ENCODE measurements at regions not wholly inside any gene's neighbourhood (a gene's known extent, or its start where the extent isn't known, plus 50 kb on each side); places are given as distances from the start of the nearest gene placed in this dataset.
"Not testable (repeated sequence)": the region's sequence is repeated elsewhere in the genome, so short reads cannot be mapped to it uniquely, and the experiment has no call there.

DNA sequence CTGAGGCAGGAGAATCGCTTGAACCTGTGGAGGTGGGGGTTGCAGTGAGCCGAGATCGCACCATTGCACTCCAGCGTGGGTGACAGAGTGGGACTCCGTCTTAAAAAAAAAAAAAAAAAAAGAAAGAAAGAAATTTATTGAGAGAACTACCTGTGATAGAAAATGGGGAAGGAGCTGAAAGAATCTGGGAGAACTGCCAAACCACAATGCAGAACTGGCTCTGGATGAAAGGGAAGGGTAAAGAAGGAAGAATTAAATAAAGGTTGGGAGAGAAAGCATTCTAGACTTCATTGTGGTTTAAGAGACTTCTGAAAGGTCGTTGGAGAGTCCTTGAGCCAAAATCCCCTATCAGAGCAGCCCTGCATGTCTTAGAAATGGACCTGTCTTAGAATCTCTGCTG lies 567.9 kb upstream of the HTR2C start:
- intact Hi-C loops (cut with DNase I), result no loop called here
- H3K36me3 ChIP-seq (ENCODE audit: control insufficient read depth in 1 of 2, insufficient read depth in 2 of 2, low read length in 1 of 2), result no peaks in the 10 kb centered on the region
- no peak overlapping the region for H3K27ac ChIP-seq (ENCODE audit: low read depth in 1 of 2, low read length in 2 of 2)
- H3K9me3 ChIP-seq (ENCODE audit: control insufficient read depth, low read length), result no peaks in the 10 kb centered on the region
- no peak for DNase-seq
- no peaks in the 10 kb centered on the region for H3K27me3 ChIP-seq (ENCODE audit: control insufficient read depth in 1 of 2, insufficient read depth in 2 of 2, low read length in 1 of 2)
- no peaks in the 10 kb centered on the region for H3K4me1 ChIP-seq (ENCODE audit: control insufficient read depth in 1 of 2, insufficient read depth in 2 of 2, low read length in 2 of 2)
- WGBS, 2 donors, result 76 to 81% methylated on average over 6 of the region's 6 CpGs
- ATAC-seq (ENCODE audit: low FRiP score), result no peak
- H3K4me3 ChIP-seq (ENCODE audit: low read length in 2 of 2), result no peak overlapping the region

DNA sequence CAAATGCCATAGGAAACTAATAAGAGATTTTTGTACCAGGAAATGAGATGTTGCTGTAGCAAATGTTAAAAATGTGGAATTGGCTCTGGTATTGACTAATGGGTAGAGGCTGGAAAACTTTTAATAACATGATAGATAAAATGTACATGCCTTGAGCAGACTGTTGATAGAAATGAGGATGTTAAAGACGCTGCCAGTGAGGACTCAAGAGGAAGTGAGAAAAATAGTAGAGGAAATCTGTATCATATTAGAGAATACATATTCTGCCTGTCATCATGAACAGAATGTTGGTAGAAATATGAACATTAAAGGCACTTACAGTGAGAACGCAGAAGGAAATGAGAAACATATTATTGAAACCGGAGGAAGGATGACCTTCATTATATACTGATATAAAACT lies 577.2 kb upstream of the HTR2C start:
- WGBS, 2 donors, result 78 to 83% methylated on average over 3 of the region's 3 CpGs
- no peaks in the 10 kb centered on the region for H3K9me3 ChIP-seq (ENCODE audit: control insufficient read depth, low read length)
- no peaks in the 10 kb centered on the region for H3K4me1 ChIP-seq (ENCODE audit: control insufficient read depth in 1 of 2, insufficient read depth in 2 of 2, low read length in 2 of 2)
- H3K27ac ChIP-seq (ENCODE audit: low read depth in 1 of 2, low read length in 2 of 2), result no peak overlapping the region
- DNase-seq (no peak), ATAC-seq (ENCODE audit: low FRiP score) (no peak)
- H3K36me3 ChIP-seq (ENCODE audit: control insufficient read depth in 1 of 2, insufficient read depth in 2 of 2, low read length in 1 of 2), result no peaks in the 10 kb centered on the region
- no peak overlapping the region for H3K4me3 ChIP-seq (ENCODE audit: low read length in 2 of 2)
- intact Hi-C loops (cut with DNase I), result no loop called here
- H3K27me3 ChIP-seq (ENCODE audit: control insufficient read depth in 1 of 2, insufficient read depth in 2 of 2, low read length in 1 of 2), result no peaks in the 10 kb centered on the region

DNA sequence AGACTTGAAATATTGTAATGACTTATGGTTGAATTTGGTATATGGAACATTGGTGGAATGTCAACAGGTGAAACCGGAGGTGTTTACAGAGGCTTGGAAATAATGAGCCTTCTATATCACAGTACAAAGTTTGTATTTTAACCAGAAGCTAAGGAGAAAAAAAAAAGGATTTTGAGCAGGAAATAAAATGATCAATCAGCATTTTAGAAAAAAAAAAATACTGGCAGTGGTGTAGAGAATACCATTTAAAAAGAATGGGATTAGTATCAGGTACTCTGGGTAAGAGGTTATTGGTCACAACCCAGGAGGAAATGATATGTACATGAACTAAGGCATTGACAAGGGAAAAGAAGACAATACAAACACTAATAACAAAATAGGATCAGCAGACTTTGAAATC lies 587.1 kb upstream of the HTR2C start:
- intact Hi-C loops (cut with DNase I), result no loop called here
- WGBS, 2 donors, result 85 to 96% methylated on average over 1 of the region's 1 CpG

GRCh38 chrX:113991720-113992119 lies 592.2 kb upstream of the HTR2C start:
- H3K36me3 ChIP-seq (ENCODE audit: control insufficient read depth in 1 of 2, insufficient read depth in 2 of 2, low read length in 1 of 2); H3K27ac ChIP-seq (ENCODE audit: low read depth in 1 of 2, low read length in 2 of 2); H3K9me3 ChIP-seq (ENCODE audit: control insufficient read depth, low read length); intact Hi-C loops (cut with DNase I); DNase-seq; H3K4me1 ChIP-seq (ENCODE audit: control insufficient read depth in 1 of 2, insufficient read depth in 2 of 2, low read length in 2 of 2); H3K27me3 ChIP-seq (ENCODE audit: control insufficient read depth in 1 of 2, insufficient read depth in 2 of 2, low read length in 1 of 2); ATAC-seq (ENCODE audit: low FRiP score); H3K4me3 ChIP-seq (ENCODE audit: low read length in 2 of 2): not testable (repeated sequence)
- 78 to 88% methylated on average over 9 of the region's 9 CpGs for WGBS, 2 donors

More for the DNA sequence above, 587.1 kb upstream of the HTR2C start:
- no peaks in the 10 kb centered on the region for H3K36me3 ChIP-seq (ENCODE audit: control insufficient read depth in 1 of 2, insufficient read depth in 2 of 2, low read length in 1 of 2)
- H3K9me3 ChIP-seq (ENCODE audit: control insufficient read depth, low read length), result no peaks in the 10 kb centered on the region
- H3K4me3 ChIP-seq (ENCODE audit: low read length in 2 of 2), result no peak overlapping the region
- H3K4me1 ChIP-seq (ENCODE audit: control insufficient read depth in 1 of 2, insufficient read depth in 2 of 2, low read length in 2 of 2), result no peaks in the 10 kb centered on the region
- ATAC-seq (ENCODE audit: low FRiP score) (no peak), DNase-seq (no peak)
- no peak overlapping the region for H3K27ac ChIP-seq (ENCODE audit: low read depth in 1 of 2, low read length in 2 of 2)
- no peaks in the 10 kb centered on the region for H3K27me3 ChIP-seq (ENCODE audit: control insufficient read depth in 1 of 2, insufficient read depth in 2 of 2, low read length in 1 of 2)

GRCh38 chrX:113990669-113991068 lies 593.2 kb upstream of the HTR2C start:
- H3K9me3 ChIP-seq (ENCODE audit: control insufficient read depth, low read length); DNase-seq; intact Hi-C loops (cut with DNase I); H3K36me3 ChIP-seq (ENCODE audit: control insufficient read depth in 1 of 2, insufficient read depth in 2 of 2, low read length in 1 of 2); H3K4me1 ChIP-seq (ENCODE audit: control insufficient read depth in 1 of 2, insufficient read depth in 2 of 2, low read length in 2 of 2); H3K27me3 ChIP-seq (ENCODE audit: control insufficient read depth in 1 of 2, insufficient read depth in 2 of 2, low read length in 1 of 2); H3K4me3 ChIP-seq (ENCODE audit: low read length in 2 of 2); H3K27ac ChIP-seq (ENCODE audit: low read depth in 1 of 2, low read length in 2 of 2); ATAC-seq (ENCODE audit: low FRiP score): not testable (repeated sequence)
- 25 to 44% methylated on average over 5 of the region's 5 CpGs for WGBS, 2 donors

DNA sequence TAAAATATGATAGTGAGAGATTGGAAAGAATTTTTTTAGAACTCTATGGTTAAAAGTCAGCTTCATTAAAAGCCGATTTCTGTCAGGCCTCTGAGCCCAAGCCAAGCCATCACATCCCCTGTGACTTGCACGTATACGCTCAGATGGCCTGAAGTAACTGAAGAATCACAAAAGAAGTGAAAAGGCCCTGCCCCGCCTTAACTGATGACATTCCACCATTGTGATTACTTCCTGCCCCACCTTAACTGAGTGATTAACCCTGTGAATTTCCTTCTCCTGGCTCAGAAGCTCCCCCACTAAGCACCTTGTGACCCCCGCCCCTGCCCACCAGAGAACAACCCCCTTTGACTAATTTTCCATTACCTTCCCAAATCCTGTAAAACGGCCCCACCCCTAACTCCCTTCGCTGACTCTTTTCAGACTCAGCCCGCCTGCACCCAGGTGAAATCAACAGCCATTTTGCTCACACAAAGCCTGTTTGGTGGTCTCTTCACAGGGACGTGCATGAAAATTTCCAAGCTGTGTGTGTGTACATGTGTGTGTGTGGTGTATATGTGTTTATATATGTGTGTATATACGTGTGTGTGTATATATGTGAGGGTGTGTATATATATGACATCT lies 595.5 kb upstream of the HTR2C start:
- intact Hi-C loops (cut with DNase I); ATAC-seq (ENCODE audit: low FRiP score): not testable (repeated sequence)
- WGBS, 2 donors, result 65 to 87% methylated on average over 10 of the region's 10 CpGs

DNA sequence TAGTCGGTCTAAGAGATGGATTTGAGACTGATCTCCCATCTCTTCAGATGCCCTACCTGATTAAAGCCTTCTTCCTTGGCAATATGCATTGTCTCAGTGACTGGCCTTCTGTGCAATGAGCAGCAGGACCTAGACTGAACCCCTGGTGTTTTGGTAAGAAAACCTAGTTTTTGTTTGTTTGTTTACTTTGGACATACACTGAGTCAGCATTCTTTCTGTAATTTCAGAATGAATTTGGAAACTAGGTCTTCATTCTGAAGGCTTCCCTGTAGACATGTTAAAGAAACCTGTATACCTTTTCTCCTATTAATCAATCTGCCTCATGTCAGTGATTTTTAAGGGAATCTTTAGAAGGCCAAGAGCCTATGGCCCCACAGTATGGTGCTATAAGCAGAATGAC lies 597.5 kb upstream of the HTR2C start:
- H3K4me3 ChIP-seq (ENCODE audit: low read length in 2 of 2), result no peak overlapping the region
- no peaks in the 10 kb centered on the region for H3K27me3 ChIP-seq (ENCODE audit: control insufficient read depth in 1 of 2, insufficient read depth in 2 of 2, low read length in 1 of 2)
- H3K36me3 ChIP-seq (ENCODE audit: control insufficient read depth in 1 of 2, insufficient read depth in 2 of 2, low read length in 1 of 2), result no peaks in the 10 kb centered on the region
- no peak overlapping the region for H3K27ac ChIP-seq (ENCODE audit: low read depth in 1 of 2, low read length in 2 of 2)
- H3K4me1 ChIP-seq (ENCODE audit: control insufficient read depth in 1 of 2, insufficient read depth in 2 of 2, low read length in 2 of 2), result no peaks in the 10 kb centered on the region
- 77 to 92% methylated on average over 1 of the region's 1 CpG for WGBS, 2 donors
- no peak for DNase-seq
- no peaks in the 10 kb centered on the region for H3K9me3 ChIP-seq (ENCODE audit: control insufficient read depth, low read length)
- intact Hi-C loops (cut with DNase I), result no loop called here
- ATAC-seq (ENCODE audit: low FRiP score), result no peak

More for the DNA sequence above, 595.5 kb upstream of the HTR2C start:
- not testable (repeated sequence) for H3K4me1 ChIP-seq (ENCODE audit: control insufficient read depth in 1 of 2, insufficient read depth in 2 of 2, low read length in 2 of 2); H3K36me3 ChIP-seq (ENCODE audit: control insufficient read depth in 1 of 2, insufficient read depth in 2 of 2, low read length in 1 of 2); H3K9me3 ChIP-seq (ENCODE audit: control insufficient read depth, low read length); H3K27ac ChIP-seq (ENCODE audit: low read depth in 1 of 2, low read length in 2 of 2); DNase-seq; H3K27me3 ChIP-seq (ENCODE audit: control insufficient read depth in 1 of 2, insufficient read depth in 2 of 2, low read length in 1 of 2); H3K4me3 ChIP-seq (ENCODE audit: low read length in 2 of 2)

DNA sequence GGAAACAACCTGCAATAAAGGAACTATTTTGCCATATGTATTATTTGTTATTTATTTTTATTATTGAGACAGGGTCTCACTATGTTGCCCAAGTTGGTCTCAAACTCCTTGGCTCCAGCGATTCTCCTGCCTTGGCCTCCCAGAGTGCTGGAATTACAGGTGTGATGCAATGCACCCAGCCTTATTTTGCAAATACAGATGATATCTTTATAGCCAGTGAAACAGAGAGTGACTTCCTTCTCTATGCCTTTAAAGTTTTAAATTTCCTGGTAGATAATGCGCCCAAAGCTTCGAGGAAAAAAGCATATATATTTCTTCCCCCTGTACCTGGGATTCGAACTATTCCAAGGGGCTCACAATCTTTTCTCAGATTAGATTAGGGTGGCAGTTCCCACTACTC lies 601.1 kb upstream of the HTR2C start:
- ATAC-seq (ENCODE audit: low FRiP score) (no peak), DNase-seq (no peak)
- 80 to 86% methylated on average over 4 of the region's 4 CpGs for WGBS, 2 donors
- intact Hi-C loops (cut with DNase I), result no loop called here
- Histone ChIP-seq H3K9me3 (ENCODE audit: control insufficient read depth, low read length) (no peaks in the 10 kb centered on the region), H3K27me3 (ENCODE audit: control insufficient read depth in 1 of 2, insufficient read depth in 2 of 2, low read length in 1 of 2) (no peaks in the 10 kb centered on the region), H3K36me3 (ENCODE audit: control insufficient read depth in 1 of 2, insufficient read depth in 2 of 2, low read length in 1 of 2) (no peaks in the 10 kb centered on the region), H3K4me3 (ENCODE audit: low read length in 2 of 2) (no peak overlapping the region), H3K27ac (ENCODE audit: low read depth in 1 of 2, low read length in 2 of 2) (no peak overlapping the region), H3K4me1 (ENCODE audit: control insufficient read depth in 1 of 2, insufficient read depth in 2 of 2, low read length in 2 of 2) (no peaks in the 10 kb centered on the region)

DNA sequence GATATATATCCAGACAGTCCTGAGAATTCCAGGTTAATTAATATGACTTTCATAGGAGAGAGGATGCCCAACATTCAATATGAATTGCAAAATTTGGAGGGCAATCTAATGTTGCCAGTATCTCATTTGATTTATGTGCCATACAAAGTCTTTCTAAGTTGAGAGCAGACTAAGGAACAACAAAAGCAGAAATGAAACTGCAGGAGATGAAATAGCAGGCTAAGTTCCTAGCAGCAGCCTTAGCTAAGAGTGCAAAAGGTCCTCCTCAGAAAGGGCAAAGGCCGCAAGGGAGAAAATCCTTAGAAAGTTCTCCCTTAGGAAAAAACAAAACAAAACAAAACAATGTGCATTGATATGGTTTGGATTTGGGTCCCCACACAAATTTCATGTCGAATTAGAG lies 602.9 kb upstream of the HTR2C start:
- intact Hi-C loops (cut with DNase I), result no loop called here
- no peak for ATAC-seq (ENCODE audit: low FRiP score)
- 81 to 94% methylated on average over 2 of the region's 2 CpGs for WGBS, 2 donors

More for the DNA sequence above, 602.9 kb upstream of the HTR2C start:
- Histone ChIP-seq H3K27ac (ENCODE audit: low read depth in 1 of 2, low read length in 2 of 2) (no peak overlapping the region), H3K27me3 (ENCODE audit: control insufficient read depth in 1 of 2, insufficient read depth in 2 of 2, low read length in 1 of 2) (no peaks in the 10 kb centered on the region), H3K4me1 (ENCODE audit: control insufficient read depth in 1 of 2, insufficient read depth in 2 of 2, low read length in 2 of 2) (no peaks in the 10 kb centered on the region), H3K36me3 (ENCODE audit: control insufficient read depth in 1 of 2, insufficient read depth in 2 of 2, low read length in 1 of 2) (no peaks in the 10 kb centered on the region), H3K9me3 (ENCODE audit: control insufficient read depth, low read length) (no peaks in the 10 kb centered on the region), H3K4me3 (ENCODE audit: low read length in 2 of 2) (no peak overlapping the region)
- no peak for DNase-seq
